A549 (cell line): ENCODE measurements at regions not wholly inside any gene's neighbourhood (a gene's known extent, or its start where the extent isn't known, plus 50 kb on each side); places are given as distances from the start of the nearest gene placed in this dataset.

Experiments
- CHD4 ChIP-seq: fragments of 200-600 bp; sonication (generic); IDR thresholded peaks from 2 replicates; pipeline ENCODE4 v1.6.1; 2016; ENCODE audit warnings: antibody characterized with exemption, mild to moderate bottlenecking, borderline replicate concordance
- EHMT2 ChIP-seq: fragments of 200-600 bp; sonication (generic); IDR thresholded peaks from 2 replicates; pipeline ENCODE4 v1.6.1; 2016; ENCODE audit warnings: antibody characterized with exemption, low read depth, mild to moderate bottlenecking, moderate library complexity
- EP300 ChIP-seq, 2 experiments: fragments of >200 bp; sonication (Bioruptor Twin); formaldehyde crosslinking; IDR thresholded peaks; 2 replicates in 1 of 2; 3 replicates in 1 of 2; pipeline ENCODE4 v1.6.1; 2016 to 2017
- FOSB ChIP-seq: fragments of 250-450 bp; sonication (Bioruptor Pico); IDR thresholded peaks from 2 replicates; pipeline ENCODE4 v1.5.0; 2020; ENCODE audit warnings: mild to moderate bottlenecking, moderate library complexity
- GATA3 ChIP-seq: IDR thresholded peaks from 2 replicates; pipeline ENCODE4 v1.6.1; 2012; ENCODE audit warnings: borderline replicate concordance
- MYC ChIP-seq: IDR thresholded peaks from 2 replicates; pipeline ENCODE4 v1.6.1; 2012; ENCODE audit warnings: mild to moderate bottlenecking, inconsistent platforms, low read length, improper control_type of control experiment, borderline replicate concordance
- PHF8 ChIP-seq: fragments of 200-600 bp; sonication (generic); IDR thresholded peaks from 2 replicates; pipeline ENCODE4 v1.6.1; 2016; ENCODE audit warnings: low read depth, mild to moderate bottlenecking, antibody characterized with exemption, moderate library complexity, borderline replicate concordance
- POLR2A ChIP-seq: IDR thresholded peaks from 2 replicates; pipeline ENCODE4 v1.6.1; 2012; ENCODE audit warnings: mild to moderate bottlenecking, low read length
- RFX5 ChIP-seq: fragments of 450-650 bp; IDR thresholded peaks from 2 replicates; pipeline ENCODE4 v1.7.1; 2014; ENCODE audit warnings: antibody characterized with exemption, mild to moderate bottlenecking, moderate library complexity
- RNF2 ChIP-seq: fragments of 200-600 bp; sonication (generic); IDR thresholded peaks from 2 replicates; pipeline ENCODE4 v1.6.1; 2016; ENCODE audit warnings: low read depth, mild to moderate bottlenecking, antibody characterized with exemption, moderate library complexity, borderline replicate concordance
- ZFP36 ChIP-seq: fragments of 450-650 bp; IDR thresholded peaks from 2 replicates; pipeline ENCODE4 v1.6.1; 2014; ENCODE audit warnings: borderline replicate concordance; ENCODE audit not compliant: partially characterized antibody
- TF ChIP-seq, protein P1 (sequence below): fragments of >200 bp; sonication (Bioruptor Twin); formaldehyde crosslinking; IDR thresholded peaks from 3 replicates; pipeline ENCODE4 v1.5.1; 2016
- TF ChIP-seq, protein P2 (sequence below): fragments of 250-450 bp; sonication (Bioruptor Pico); IDR thresholded peaks from 2 replicates; pipeline ENCODE4 v1.5.0; 2021; ENCODE audit warnings: mild to moderate bottlenecking, moderate library complexity, borderline replicate concordance
- TF ChIP-seq, protein P3 (sequence below): IDR thresholded peaks from 2 replicates; pipeline ENCODE4 v1.6.1; 2012

DNA sequence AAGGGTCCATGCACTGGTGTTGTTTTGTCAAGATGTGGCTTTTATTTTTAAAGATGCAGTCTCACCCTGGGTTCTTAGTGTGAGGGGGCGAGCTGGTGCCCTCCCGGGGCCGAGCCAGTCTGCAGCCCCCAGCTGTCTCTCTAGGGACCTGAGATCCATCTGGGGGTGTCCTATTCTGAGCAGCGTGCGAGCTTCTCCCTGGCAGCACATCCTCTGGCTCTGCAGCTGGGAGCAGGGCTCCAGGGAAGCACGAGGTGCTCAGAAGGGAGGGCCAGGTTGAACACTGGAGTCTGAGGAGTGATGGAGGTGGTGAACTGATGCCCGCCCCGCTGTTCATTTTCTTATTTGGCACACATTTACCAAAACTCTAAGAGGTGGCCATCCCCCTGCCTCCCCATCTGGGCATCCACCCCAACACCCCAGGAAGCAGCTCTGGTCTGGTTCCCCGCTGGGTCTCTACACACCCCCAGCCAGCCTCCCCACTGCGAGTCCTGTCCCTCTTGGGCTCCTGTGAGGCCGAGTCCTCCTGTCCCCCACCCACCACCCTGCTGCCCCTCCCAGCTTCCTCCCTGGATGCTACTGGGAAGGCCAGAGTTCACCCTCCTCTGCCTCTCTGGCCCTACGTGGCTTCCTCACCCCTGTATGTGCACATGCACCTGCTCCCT is 956.4 kb downstream of the BRD1 start:
- TF ChIP-seq, protein P1, sequence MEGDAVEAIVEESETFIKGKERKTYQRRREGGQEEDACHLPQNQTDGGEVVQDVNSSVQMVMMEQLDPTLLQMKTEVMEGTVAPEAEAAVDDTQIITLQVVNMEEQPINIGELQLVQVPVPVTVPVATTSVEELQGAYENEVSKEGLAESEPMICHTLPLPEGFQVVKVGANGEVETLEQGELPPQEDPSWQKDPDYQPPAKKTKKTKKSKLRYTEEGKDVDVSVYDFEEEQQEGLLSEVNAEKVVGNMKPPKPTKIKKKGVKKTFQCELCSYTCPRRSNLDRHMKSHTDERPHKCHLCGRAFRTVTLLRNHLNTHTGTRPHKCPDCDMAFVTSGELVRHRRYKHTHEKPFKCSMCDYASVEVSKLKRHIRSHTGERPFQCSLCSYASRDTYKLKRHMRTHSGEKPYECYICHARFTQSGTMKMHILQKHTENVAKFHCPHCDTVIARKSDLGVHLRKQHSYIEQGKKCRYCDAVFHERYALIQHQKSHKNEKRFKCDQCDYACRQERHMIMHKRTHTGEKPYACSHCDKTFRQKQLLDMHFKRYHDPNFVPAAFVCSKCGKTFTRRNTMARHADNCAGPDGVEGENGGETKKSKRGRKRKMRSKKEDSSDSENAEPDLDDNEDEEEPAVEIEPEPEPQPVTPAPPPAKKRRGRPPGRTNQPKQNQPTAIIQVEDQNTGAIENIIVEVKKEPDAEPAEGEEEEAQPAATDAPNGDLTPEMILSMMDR, result no peak
- TF ChIP-seq EP300 (IDR thresholded peaks at IDR 0.05), result no peak
- no peak for TF ChIP-seq POLR2A
- TF ChIP-seq GATA3, result no peak
- no peak for TF ChIP-seq RNF2
- no peak for TF ChIP-seq EHMT2
- TF ChIP-seq, protein P2, sequence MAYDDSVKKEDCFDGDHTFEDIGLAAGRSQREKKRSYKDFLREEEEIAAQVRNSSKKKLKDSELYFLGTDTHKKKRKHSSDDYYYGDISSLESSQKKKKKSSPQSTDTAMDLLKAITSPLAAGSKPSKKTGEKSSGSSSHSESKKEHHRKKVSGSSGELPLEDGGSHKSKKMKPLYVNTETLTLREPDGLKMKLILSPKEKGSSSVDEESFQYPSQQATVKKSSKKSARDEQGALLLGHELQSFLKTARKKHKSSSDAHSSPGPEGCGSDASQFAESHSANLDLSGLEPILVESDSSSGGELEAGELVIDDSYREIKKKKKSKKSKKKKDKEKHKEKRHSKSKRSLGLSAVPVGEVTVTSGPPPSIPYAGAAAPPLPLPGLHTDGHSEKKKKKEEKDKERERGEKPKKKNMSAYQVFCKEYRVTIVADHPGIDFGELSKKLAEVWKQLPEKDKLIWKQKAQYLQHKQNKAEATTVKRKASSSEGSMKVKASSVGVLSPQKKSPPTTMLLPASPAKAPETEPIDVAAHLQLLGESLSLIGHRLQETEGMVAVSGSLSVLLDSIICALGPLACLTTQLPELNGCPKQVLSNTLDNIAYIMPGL (CRISPR knock-in tag), result no peak
- TF ChIP-seq, protein P3, sequence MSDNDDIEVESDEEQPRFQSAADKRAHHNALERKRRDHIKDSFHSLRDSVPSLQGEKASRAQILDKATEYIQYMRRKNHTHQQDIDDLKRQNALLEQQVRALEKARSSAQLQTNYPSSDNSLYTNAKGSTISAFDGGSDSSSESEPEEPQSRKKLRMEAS, result no peak
- no peak for TF ChIP-seq ZFP36
- TF ChIP-seq RFX5, result no peak
- no peak for TF ChIP-seq CHD4
- no peak for TF ChIP-seq MYC
- TF ChIP-seq FOSB (CRISPR knock-in tag), result no peak
- no peak for TF ChIP-seq PHF8
